Keratinocyte (primary cell): ENCODE measurements at regions not wholly inside any gene's neighbourhood (a gene's known extent, or its start where the extent isn't known, plus 50 kb on each side); places are given as distances from the start of the nearest gene placed in this dataset.

Experiments
- DNase-seq: peaks from one replicate; pipeline ENCODE4 v3.0.0-alpha.2; 2011; ENCODE audit warnings: low read depth, missing footprints, low spot score
- FAIRE-seq: peaks from 2 replicates; lab custom pipeline; 2011; peaks lifted over from hg19 to GRCh38; lab: Jason Lieb, UNC
- H2AFZ ChIP-seq: 2 replicates; pipeline ENCODE4 v1.6.0; 2012; ENCODE audit warnings: low read length, control low read depth, inconsistent platforms; ENCODE audit not compliant: control insufficient read depth
- H3K27ac ChIP-seq: 2 replicates; pipeline ENCODE4 v1.5.1; 2011; ENCODE audit warnings: low read length; ENCODE audit not compliant: control insufficient read depth, insufficient read depth
- H3K27me3 ChIP-seq: 3 replicates; pipeline ENCODE4 v1.6.0; 2011; ENCODE audit warnings: low read length; ENCODE audit not compliant: control insufficient read depth, insufficient read depth; ENCODE audit errors: extremely low read depth
- H3K36me3 ChIP-seq, 2 experiments: 2 replicates in 1 of 2; 3 replicates in 1 of 2; pipeline ENCODE4 v1.5.1; 2011; ENCODE audit warnings: low read length in 2 of 2, mild to moderate bottlenecking in 1 of 2; ENCODE audit not compliant: control insufficient read depth in 2 of 2, insufficient read depth in 2 of 2; ENCODE audit errors: extremely low read depth in 1 of 2
- H3K4me1 ChIP-seq: 3 replicates; pipeline ENCODE4 v1.5.1; 2011; ENCODE audit warnings: low read length; ENCODE audit not compliant: control insufficient read depth, insufficient read depth; ENCODE audit errors: extremely low read depth
- H3K4me2 ChIP-seq: 3 replicates; pipeline ENCODE4 v1.6.0; 2011; ENCODE audit warnings: low read depth, low read length; ENCODE audit not compliant: control insufficient read depth, insufficient read depth; ENCODE audit errors: extremely low read depth
- H3K4me3 ChIP-seq, 3 experiments: fragments of 200-600 bp in 1 of 3; sonication (generic) in 1 of 3; 2 replicates in 2 of 3; 3 replicates in 1 of 3; pipeline ENCODE4 v1.5.1; 2011 to 2016; ENCODE audit warnings: low read length in 3 of 3, mild to moderate bottlenecking in 3 of 3, control low read depth in 2 of 3, inconsistent platforms in 1 of 3, low read depth in 1 of 3, mixed read lengths in 1 of 3, mixed run types in 1 of 3, moderate library complexity in 1 of 3; ENCODE audit not compliant: control insufficient read depth in 2 of 3, insufficient read depth in 2 of 3; ENCODE audit errors: extremely low read depth in 1 of 3
- H3K79me2 ChIP-seq: 2 replicates; pipeline ENCODE4 v1.6.0; 2012; ENCODE audit warnings: low read length; ENCODE audit not compliant: control insufficient read depth, insufficient read depth
- H3K9ac ChIP-seq: 3 replicates; pipeline ENCODE4 v1.6.0; 2011; ENCODE audit warnings: low read length; ENCODE audit not compliant: control insufficient read depth, insufficient read depth; ENCODE audit errors: extremely low read depth
- H3K9me1 ChIP-seq: 3 replicates; pipeline ENCODE4 v1.6.0; 2011; ENCODE audit warnings: low read length; ENCODE audit not compliant: control insufficient read depth, insufficient read depth; ENCODE audit errors: extremely low read depth
- H3K9me3 ChIP-seq: 2 replicates; pipeline ENCODE4 v1.5.1; 2012; ENCODE audit warnings: low read depth, low read length; ENCODE audit not compliant: control insufficient read depth
- H4K20me1 ChIP-seq: 3 replicates; pipeline ENCODE4 v1.6.0; 2011; ENCODE audit warnings: low read length; ENCODE audit not compliant: control insufficient read depth, insufficient read depth; ENCODE audit errors: extremely low read depth
- EZH2 ChIP-seq: IDR thresholded peaks from one replicate; pipeline ENCODE4 v1.6.1; 2012; ENCODE audit warnings: inconsistent platforms, mild to moderate bottlenecking, low read length, moderate library complexity
- dilution Hi-C: fragments of 300-500 bp; cut with MboI; formaldehyde crosslinking; loops from one replicate; pipeline ENCODE4 v1.7.0; 2020; ENCODE audit warnings: low sequenced_read_pairs; ENCODE audit not compliant: extremely low pct_ligation_motif_present
- TF ChIP-seq, protein P1 (sequence below), 3 experiments: IDR thresholded peaks in 1 of 3; conservative IDR thresholded peaks in 1 of 3; optimal IDR thresholded peaks in 1 of 3; 2 replicates in 2 of 3; 3 replicates in 1 of 3; pipeline versions ENCODE3 to v1.5.1; 2011; ENCODE audit warnings: low read length in 3 of 3, mild to moderate bottlenecking in 3 of 3, moderate library complexity in 2 of 3, control low read depth in 1 of 3, inconsistent platforms in 1 of 3; ENCODE audit not compliant: insufficient read depth in 2 of 3; ENCODE audit errors: extremely low read depth in 1 of 3

DNA sequence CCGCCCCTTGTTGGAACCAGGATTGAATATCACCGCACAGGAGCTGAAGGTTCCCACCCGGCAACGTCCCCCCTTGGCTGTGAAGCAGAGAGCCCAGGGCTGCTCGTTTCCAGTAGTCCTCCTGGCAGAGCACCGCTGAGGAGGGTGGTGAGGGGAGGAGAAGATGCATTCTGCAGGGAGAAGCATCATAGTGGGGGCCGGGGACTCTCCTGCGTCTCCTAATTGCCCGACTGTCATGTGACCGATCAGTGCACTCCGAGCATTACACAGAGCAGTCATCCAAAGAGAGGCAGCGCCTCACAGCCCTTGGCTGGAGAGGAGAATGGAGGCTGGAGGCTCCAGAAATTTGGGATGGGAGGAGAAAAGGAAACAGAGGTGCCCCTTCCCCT, 85.0 kb upstream of the SEPTIN5 start:
- Histone ChIP-seq H3K9me1 (no peaks in the 10 kb centered on the region), H3K9me3 (no peaks in the 10 kb centered on the region), H3K4me2 (no peak overlapping the region), H3K27ac (no peak overlapping the region), H3K36me3 (no peaks in the 10 kb centered on the region), H3K79me2 (no peaks in the 10 kb centered on the region), H3K4me1 (peaks cover 14% of the 10 kb centered on the region), H2AFZ (no peak overlapping the region), H3K4me3 (no peak overlapping the region), H4K20me1 (no peaks in the 10 kb centered on the region), H3K9ac (no peak overlapping the region), H3K27me3 (no peaks in the 10 kb centered on the region)
- FAIRE-seq (no peak), DNase-seq (no peak)
- dilution Hi-C loops, result no loop called here
- no peak for TF ChIP-seq EZH2

DNA sequence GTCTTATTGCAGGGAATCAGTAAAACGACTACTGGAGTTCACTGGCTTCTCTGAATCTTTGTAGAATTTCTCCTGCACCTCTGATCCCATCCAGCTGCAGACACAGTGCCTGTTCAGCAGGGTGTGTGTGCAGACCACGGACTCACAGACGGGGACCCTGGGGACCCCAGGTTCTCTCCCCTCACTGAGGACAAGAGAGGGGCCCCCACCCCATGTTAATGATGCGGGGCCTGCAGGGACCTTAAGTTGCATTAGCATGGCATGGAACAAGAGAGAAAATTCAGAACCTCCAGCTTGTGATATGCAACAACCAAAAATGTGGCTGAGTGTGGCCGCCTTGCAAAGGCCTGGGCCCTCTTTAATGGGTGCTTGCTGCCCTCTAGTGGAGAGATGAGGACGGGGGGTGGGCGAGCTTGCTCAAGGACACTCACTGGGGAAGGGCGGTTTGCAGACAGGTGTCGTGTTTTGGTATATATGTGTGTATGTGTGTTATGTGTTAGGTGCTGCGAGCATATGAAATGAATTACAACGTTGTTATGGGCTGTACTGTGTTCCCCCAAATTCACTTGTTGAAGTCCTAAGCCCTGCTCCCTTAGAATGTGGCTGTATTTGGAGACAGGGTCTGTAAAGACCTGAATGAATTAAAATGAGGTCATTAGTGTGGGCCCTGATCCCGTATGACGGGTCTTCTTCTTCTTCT, 84.4 kb upstream of the SEPTIN5 start:
- no peak overlapping the region for H2AFZ ChIP-seq
- peaks cover 14% of the 10 kb centered on the region for H3K4me1 ChIP-seq
- H4K20me1 ChIP-seq, result no peaks in the 10 kb centered on the region
- H3K79me2 ChIP-seq, result no peaks in the 10 kb centered on the region
- no peak overlapping the region for H3K9ac ChIP-seq
- H3K4me3 ChIP-seq, result no peak overlapping the region
- no peak overlapping the region for H3K27ac ChIP-seq
- peak; percentile 50 for DNase-seq
- no peaks in the 10 kb centered on the region for H3K36me3 ChIP-seq
- no peaks in the 10 kb centered on the region for H3K9me1 ChIP-seq
- H3K4me2 ChIP-seq, result no peak overlapping the region
- peak; percentile 68 for FAIRE-seq
- no peaks in the 10 kb centered on the region for H3K9me3 ChIP-seq
- H3K27me3 ChIP-seq, result no peaks in the 10 kb centered on the region
- dilution Hi-C loops, result no loop called here
- no peak for TF ChIP-seq EZH2
- TF ChIP-seq, protein P1, sequence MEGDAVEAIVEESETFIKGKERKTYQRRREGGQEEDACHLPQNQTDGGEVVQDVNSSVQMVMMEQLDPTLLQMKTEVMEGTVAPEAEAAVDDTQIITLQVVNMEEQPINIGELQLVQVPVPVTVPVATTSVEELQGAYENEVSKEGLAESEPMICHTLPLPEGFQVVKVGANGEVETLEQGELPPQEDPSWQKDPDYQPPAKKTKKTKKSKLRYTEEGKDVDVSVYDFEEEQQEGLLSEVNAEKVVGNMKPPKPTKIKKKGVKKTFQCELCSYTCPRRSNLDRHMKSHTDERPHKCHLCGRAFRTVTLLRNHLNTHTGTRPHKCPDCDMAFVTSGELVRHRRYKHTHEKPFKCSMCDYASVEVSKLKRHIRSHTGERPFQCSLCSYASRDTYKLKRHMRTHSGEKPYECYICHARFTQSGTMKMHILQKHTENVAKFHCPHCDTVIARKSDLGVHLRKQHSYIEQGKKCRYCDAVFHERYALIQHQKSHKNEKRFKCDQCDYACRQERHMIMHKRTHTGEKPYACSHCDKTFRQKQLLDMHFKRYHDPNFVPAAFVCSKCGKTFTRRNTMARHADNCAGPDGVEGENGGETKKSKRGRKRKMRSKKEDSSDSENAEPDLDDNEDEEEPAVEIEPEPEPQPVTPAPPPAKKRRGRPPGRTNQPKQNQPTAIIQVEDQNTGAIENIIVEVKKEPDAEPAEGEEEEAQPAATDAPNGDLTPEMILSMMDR (optimal IDR thresholded peaks at IDR 0.05 in 1 of 3, IDR thresholded peaks at IDR 0.05 in 1 of 3, conservative IDR thresholded peaks at IDR 0.05 in 1 of 3; ENCODE audit: extremely low read depth in 1 of 3, insufficient read depth in 2 of 3, low read length in 3 of 3), result peak; percentile 94 to 98 (median 95)

DNA sequence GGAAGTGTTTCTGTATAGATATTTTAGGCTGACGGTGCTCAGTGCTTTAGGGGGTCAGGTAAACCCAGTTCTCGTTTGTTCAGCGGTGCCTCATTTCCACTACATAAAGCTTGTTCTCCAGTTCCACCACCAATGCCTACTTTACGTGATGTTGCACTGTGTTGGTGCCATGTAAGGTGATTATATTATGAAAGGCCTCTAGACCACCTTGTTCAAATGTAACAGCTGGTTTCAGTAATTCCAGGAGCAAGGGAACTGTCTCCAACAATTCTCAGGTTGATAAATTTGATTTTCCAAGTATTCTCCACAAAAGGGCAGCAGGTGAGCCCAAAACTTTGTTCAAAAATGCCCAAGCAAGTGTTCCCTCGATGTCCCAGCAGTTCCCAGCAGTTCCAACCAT, 83.7 kb upstream of the SEPTIN5 start:
- H3K27me3 ChIP-seq, result no peaks in the 10 kb centered on the region
- no peaks in the 10 kb centered on the region for H3K9me3 ChIP-seq
- peaks cover 14% of the 10 kb centered on the region for H3K4me1 ChIP-seq
- TF ChIP-seq EZH2, result no peak
- TF ChIP-seq, protein P1 (optimal IDR thresholded peaks at IDR 0.05 in 1 of 3, IDR thresholded peaks at IDR 0.05 in 1 of 3, conservative IDR thresholded peaks at IDR 0.05 in 1 of 3; ENCODE audit: extremely low read depth in 1 of 3, insufficient read depth in 2 of 3, low read length in 3 of 3), result no peak
- no peak overlapping the region for H3K27ac ChIP-seq
- FAIRE-seq (no peak), DNase-seq (no peak)
- no peaks in the 10 kb centered on the region for H3K36me3 ChIP-seq
- H3K4me3 ChIP-seq, result no peak overlapping the region
- H3K9ac ChIP-seq, result no peak overlapping the region
- no peak overlapping the region for H2AFZ ChIP-seq
- H4K20me1 ChIP-seq, result no peaks in the 10 kb centered on the region
- H3K9me1 ChIP-seq, result no peaks in the 10 kb centered on the region
- dilution Hi-C loops, result no loop called here
- H3K4me2 ChIP-seq, result no peak overlapping the region
- no peaks in the 10 kb centered on the region for H3K79me2 ChIP-seq
